ENCODE measurements at regions not wholly inside any gene's neighbourhood (a gene's known extent, or its start where the extent isn't known, plus 50 kb on each side); places are given as distances from the start of the nearest gene placed in this dataset.
"Not testable (repeated sequence)": the region's sequence is repeated elsewhere in the genome, so short reads cannot be mapped to it uniquely, and the experiment has no call there.

- DNase-seq (ENCODE audit: low spot score) (no peak), FAIRE-seq (no peak)
These were observed 609.3 kb upstream of the IGFBP7 start for GRCh38 chr4:57719456-57719855.

- not testable (repeated sequence) for DNase-seq (ENCODE audit: low spot score); FAIRE-seq
These were observed 604.1 kb upstream of the IGFBP7 start for GRCh38 chr4:57714313-57714712.

GRCh38 chr4:57710053-57710452 is 599.9 kb upstream of the IGFBP7 start:
- FAIRE-seq, result no peak
- DNase-seq (ENCODE audit: low spot score), result no peak

- DNase-seq (ENCODE audit: low spot score) (no peak), FAIRE-seq (no peak)
These were observed 581.2 kb upstream of the IGFBP7 start for GRCh38 chr4:57691370-57691769.

GRCh38 chr4:57689693-57690205 is 579.6 kb upstream of the IGFBP7 start:
- DNase-seq (ENCODE audit: low spot score), result no peak

GRCh38 chr4:57682275-57682674 is 572.1 kb upstream of the IGFBP7 start:
- no peak for FAIRE-seq
- no peak for DNase-seq (ENCODE audit: low spot score)

More at GRCh38 chr4:57689693-57690205, 579.6 kb upstream of the IGFBP7 start:
- no peak for FAIRE-seq

GRCh38 chr4:57679969-57680368 is 569.8 kb upstream of the IGFBP7 start:
- FAIRE-seq, result no peak
- no peak for DNase-seq (ENCODE audit: low spot score)

- DNase-seq (ENCODE audit: low spot score), result no peak
- no peak for FAIRE-seq
These were observed 566.2 kb upstream of the IGFBP7 start for GRCh38 chr4:57676394-57676793.

- DNase-seq (ENCODE audit: low spot score) (no peak), FAIRE-seq (no peak)
These were observed 562.8 kb upstream of the IGFBP7 start for GRCh38 chr4:57672846-57673433.

GRCh38 chr4:57668621-57669020 is 558.4 kb upstream of the IGFBP7 start:
- no peak for FAIRE-seq

GRCh38 chr4:57665806-57666205 is 555.6 kb upstream of the IGFBP7 start:
- DNase-seq (ENCODE audit: low spot score) (no peak), FAIRE-seq (no peak)

More at GRCh38 chr4:57668621-57669020, 558.4 kb upstream of the IGFBP7 start:
- no peak for DNase-seq (ENCODE audit: low spot score)

- DNase-seq (ENCODE audit: low spot score), result no peak
- no peak for FAIRE-seq
These were observed 551.4 kb upstream of the IGFBP7 start for GRCh38 chr4:57661517-57662090.

GRCh38 chr4:57658673-57659072 is 548.5 kb upstream of the IGFBP7 start:
- DNase-seq (ENCODE audit: low spot score) (no peak), FAIRE-seq (no peak)

- no peak for FAIRE-seq
- no peak for DNase-seq (ENCODE audit: low spot score)
These were observed 548.0 kb upstream of the IGFBP7 start for GRCh38 chr4:57658188-57658587.

GRCh38 chr4:57655342-57655741 is 545.2 kb upstream of the IGFBP7 start:
- no peak for DNase-seq (ENCODE audit: low spot score)

GRCh38 chr4:57652779-57653178 is 542.6 kb upstream of the IGFBP7 start:
- FAIRE-seq (no peak), DNase-seq (ENCODE audit: low spot score) (no peak)

More at GRCh38 chr4:57655342-57655741, 545.2 kb upstream of the IGFBP7 start:
- no peak for FAIRE-seq

- no peak for DNase-seq (ENCODE audit: low spot score)
These were observed 530.4 kb upstream of the IGFBP7 start for GRCh38 chr4:57640391-57641100.

GRCh38 chr4:57639561-57640382 is 529.6 kb upstream of the IGFBP7 start:
- DNase-seq (ENCODE audit: low spot score) (no peak), FAIRE-seq (no peak)

More at GRCh38 chr4:57640391-57641100, 530.4 kb upstream of the IGFBP7 start:
- FAIRE-seq, result no peak

- FAIRE-seq (no peak), DNase-seq (ENCODE audit: low spot score) (no peak)
These were observed 525.7 kb upstream of the IGFBP7 start for GRCh38 chr4:57635910-57636309.

GRCh38 chr4:57633212-57633859 is 523.2 kb upstream of the IGFBP7 start:
- FAIRE-seq (no peak), DNase-seq (ENCODE audit: low spot score) (no peak)

GRCh38 chr4:57632564-57632963 is 522.4 kb upstream of the IGFBP7 start:
- DNase-seq (ENCODE audit: low spot score) (no peak), FAIRE-seq (no peak)
